Heart right ventricle (tissue), 16 donors: ENCODE measurements at regions not wholly inside any gene's neighbourhood (a gene's known extent, or its start where the extent isn't known, plus 50 kb on each side); places are given as distances from the start of the nearest gene placed in this dataset.

Experiments
- ATAC-seq, 8 donors: fragments of 200-7000 bp; cut with Tn5 transposase; one replicate each; pipeline ENCODE4 v1.9.1; 2020; ENCODE audit warnings: mild to moderate bottlenecking in 8 of 8, moderate library complexity in 8 of 8, moderate number of reproducible peaks in 1 of 8
- DNase-seq, 2 donors: peaks; one replicate each; pipeline ENCODE4 v3.0.0-alpha.2; 2020
- H3K27ac ChIP-seq, 10 donors: fragments of 200-600 bp; sonication (generic) in 2 of 10; one replicate each; pipeline versions ENCODE4 v1.5.0 to v1.8.0; 2020 to 2022; ENCODE audit warnings: mild to moderate bottlenecking in 3 of 10
- H3K27me3 ChIP-seq, 7 donors: fragments of 200-600 bp; one replicate each; pipeline ENCODE4 v1.8.0; 2021 to 2022; ENCODE audit warnings: mild to moderate bottlenecking in 2 of 7
- H3K36me3 ChIP-seq, 9 donors: fragments of 200-600 bp; sonication (generic) in 1 of 9; one replicate each; pipeline versions ENCODE4 v1.5.0 to v1.8.0; 2020 to 2022; ENCODE audit warnings: mild to moderate bottlenecking in 2 of 9
- H3K4me1 ChIP-seq, 9 donors: fragments of 200-600 bp; sonication (generic) in 1 of 9; one replicate each; pipeline versions ENCODE4 v1.5.0 to v1.8.0; 2020 to 2022; ENCODE audit warnings: mild to moderate bottlenecking in 4 of 9
- H3K4me3 ChIP-seq, 10 donors: fragments of 200-600 bp; sonication (generic) in 2 of 10; one replicate each; pipeline versions ENCODE4 v1.5.0 to v1.8.0; 2020 to 2022; ENCODE audit warnings: mild to moderate bottlenecking in 7 of 10, moderate library complexity in 2 of 10
- H3K9me3 ChIP-seq, 11 donors: fragments of 200-600 bp in 10 of 11; sonication (generic) in 2 of 11; one replicate each; pipeline versions ENCODE4 v1.5.0 to v1.8.0; 2013 to 2022; ENCODE audit warnings: mild to moderate bottlenecking in 2 of 11, control low read depth in 1 of 11, moderate library complexity in 1 of 11
- CTCF ChIP-seq, 9 donors: fragments of 200-600 bp; sonication (generic) in 2 of 9; IDR thresholded peaks; one replicate each; pipeline versions ENCODE4 v1.5.0 to v1.8.0; 2021 to 2022; ENCODE audit warnings: antibody characterized with exemption in 9 of 9, mild to moderate bottlenecking in 5 of 9, moderate library complexity in 1 of 9
- WGBS, 2 donors: extraction: QIAGEN DNeasy Blood & Tissue Kit; methylation state at CpG; one replicate each; pipeline ENCODE4 v1.1.7; 2013; ENCODE audit warnings: inconsistent platforms in 1 of 2; 5-methylcytosine and 5-hydroxymethylcytosine counted together
- intact Hi-C, 10 donors: fragments of 100-400 bp; cut with DNase I; formaldehyde crosslinking; loops; one replicate each; pipeline versions ENCODE4 v1.11.1 to v1.14.2; 2022
- donor health status: Arrhythmogenic right ventricular cardiomyopathy.
- donor health status: ischemic (EF 13 %, LVEDD 7.1; RV severe dilation, severe dysfunction).
- donor health status: healthy with polysubstance abuse.
- donor health status: DM: no; HTN: yes; CAD: no.
- donor health status: DM: no; HTN: no; CAD: no.
- donor health status: ischemic (EF 25% LVEDD 6.9; RV normal size, moderate dysfunction).
- donor health status: ischemic (EF 25% LVEDD 5.7; RV mildly dilated, moderate dysfunction).
- donor health status: healthy.
- donor health status: DM: yes; HTN: yes; CAD: no.
- donor health status: Ischemic cardiomyopathy.
- donor health status: ischemic (EF 35%, LVEDD 5.7; RV mildly dilated, moderate dysfunction).
- donor health status: nonischemic (EF 11% LVEDD 7.7; RV severe dilation, severe dysfunction).
- donor health status: DM: yes; HTN: yes; CAD: no.
- donor health status: PGD.
- donor health status: ischemic (EF 29% LVEDD 5.4; RV normal size, mild dysfunction).
- donor health status: nonischemic (EF 23%, LVEDD 6.1; RV moderate dilation, normal function).

- Histone ChIP-seq H3K9me3 (peaks cover 0 to 39% (median 0%) of the 10 kb centered on the region in 11 donors), H3K36me3 (no peaks in the 10 kb centered on the region), H3K4me1 (no peaks in the 10 kb centered on the region), H3K27ac (no peak overlapping the region), H3K4me3 (no peak overlapping the region), H3K27me3 (no peaks in the 10 kb centered on the region)
- DNase-seq (no peak), ATAC-seq (no peak)
- intact Hi-C loops: no loop called here
- no peak for TF ChIP-seq CTCF (IDR thresholded peaks at IDR 0.05)
- 89 to 91% methylated on average over 38 of the region's 38 CpGs for WGBS, 2 donors
These were observed 155.2 kb upstream of the ALG10B start for GRCh38 chr12:38161123-38162000.

GRCh38 chr12:38162013-38162412 is 154.6 kb upstream of the ALG10B start:
- H3K4me1 ChIP-seq: no peaks in the 10 kb centered on the region
- ATAC-seq (no peak), DNase-seq (no peak)
- H3K9me3 ChIP-seq: peaks cover 0 to 33% (median 0%) of the 10 kb centered on the region in 11 donors
- H3K27ac ChIP-seq: no peak overlapping the region
- H3K27me3 ChIP-seq: no peaks in the 10 kb centered on the region
- intact Hi-C loops: no loop called here
- WGBS, 2 donors: 89 to 90% methylated on average over 19 of the region's 19 CpGs
- H3K36me3 ChIP-seq: no peaks in the 10 kb centered on the region
- no peak for TF ChIP-seq CTCF (IDR thresholded peaks at IDR 0.05)
- H3K4me3 ChIP-seq: no peak overlapping the region

GRCh38 chr12:38162708-38163441 is 153.7 kb upstream of the ALG10B start:
- Histone ChIP-seq H3K4me3 (no peak overlapping the region), H3K36me3 (no peaks in the 10 kb centered on the region), H3K4me1 (no peaks in the 10 kb centered on the region), H3K27me3 (no peaks in the 10 kb centered on the region), H3K9me3 (peaks cover 0 to 24% (median 0%) of the 10 kb centered on the region in 11 donors), H3K27ac (no peak overlapping the region)
- intact Hi-C loops: no loop called here
- no peak for DNase-seq
- TF ChIP-seq CTCF (IDR thresholded peaks at IDR 0.05): no peak
- ATAC-seq: no peak
- WGBS, 2 donors: 90 to 92% methylated on average over 35 of the region's 35 CpGs

- DNase-seq (no peak), ATAC-seq (no peak)
- H3K4me1 ChIP-seq: no peaks in the 10 kb centered on the region
- no peak overlapping the region for H3K27ac ChIP-seq
- intact Hi-C loops: no loop called here
- H3K4me3 ChIP-seq: no peak overlapping the region
- H3K36me3 ChIP-seq: no peaks in the 10 kb centered on the region
- peaks cover 0 to 23% (median 0%) of the 10 kb centered on the region in 11 donors for H3K9me3 ChIP-seq
- no peak for TF ChIP-seq CTCF (IDR thresholded peaks at IDR 0.05)
- no peaks in the 10 kb centered on the region for H3K27me3 ChIP-seq
- WGBS, 2 donors: 77 to 88% methylated on average over 28 of the region's 28 CpGs
These were observed 153.2 kb upstream of the ALG10B start for GRCh38 chr12:38163442-38163801.
